ENCODE measurements at regions not wholly inside any gene's neighbourhood (a gene's known extent, or its start where the extent isn't known, plus 50 kb on each side); places are given as distances from the start of the nearest gene placed in this dataset.

GRCh38 chr7:96410126-96410839 is 88.4 kb upstream of the SLC25A13 start:
- no peak for DNase-seq (ENCODE audit: low spot score)

DNA sequence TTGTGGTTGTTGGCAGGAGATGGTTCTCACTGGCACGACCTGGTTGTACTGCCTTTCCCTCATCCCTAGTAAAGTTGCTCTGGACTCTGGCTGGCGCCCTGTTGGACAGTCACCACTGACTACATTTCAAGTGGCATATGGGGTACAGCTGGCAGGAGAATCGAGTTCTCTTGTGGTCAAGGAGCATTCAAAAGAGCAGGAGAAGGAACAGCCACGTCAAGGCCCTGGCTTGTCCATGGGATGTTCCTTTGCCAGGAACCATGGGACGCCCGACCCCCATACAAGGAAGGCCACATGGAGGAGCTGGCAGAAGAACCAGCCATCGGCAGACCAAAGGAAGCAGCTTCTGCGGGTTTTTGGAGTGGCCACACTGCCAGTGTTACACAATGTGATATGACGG is 87.0 kb upstream of the SLC25A13 start:
- no peak for DNase-seq (ENCODE audit: low spot score)

DNA sequence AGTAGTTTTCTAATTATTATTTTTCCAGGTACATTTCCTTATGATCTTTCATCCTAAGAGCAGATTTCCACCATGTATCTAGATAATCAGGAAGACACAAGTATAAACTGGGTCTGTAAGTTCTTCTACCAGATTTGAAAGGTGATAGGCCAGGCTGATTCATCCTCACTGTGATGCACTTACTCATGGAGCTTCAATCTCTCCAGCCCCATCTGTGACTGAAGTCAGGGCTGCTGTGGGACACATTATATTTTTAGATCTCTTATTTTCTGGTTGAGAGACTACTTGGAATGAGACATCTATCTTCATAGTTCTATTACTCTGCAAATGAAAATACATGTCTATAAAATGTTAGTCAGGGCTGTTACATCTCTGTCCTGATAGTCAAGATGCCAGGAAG is 85.5 kb upstream of the SLC25A13 start:
- DNase-seq (ENCODE audit: low spot score): no peak

DNA sequence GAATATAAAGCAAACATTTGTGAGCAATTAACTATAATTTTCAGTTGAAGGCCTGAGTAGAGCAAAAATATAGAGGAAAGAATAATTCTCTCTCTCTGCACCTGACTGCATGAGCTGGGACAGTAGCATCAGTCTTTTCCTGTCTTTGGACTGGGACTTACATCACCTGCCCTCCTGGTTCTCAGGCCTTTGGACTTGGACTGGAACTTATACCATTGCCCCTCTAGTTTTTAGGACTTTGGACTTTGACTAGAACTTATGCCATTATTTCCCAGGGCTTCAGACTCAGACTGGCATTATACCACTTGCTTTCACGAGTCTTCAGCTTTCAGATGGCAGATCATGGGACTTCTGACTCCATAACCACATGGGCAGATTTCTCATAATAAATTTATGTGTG is 81.0 kb upstream of the SLC25A13 start:
- DNase-seq (ENCODE audit: low spot score): no peak

DNA sequence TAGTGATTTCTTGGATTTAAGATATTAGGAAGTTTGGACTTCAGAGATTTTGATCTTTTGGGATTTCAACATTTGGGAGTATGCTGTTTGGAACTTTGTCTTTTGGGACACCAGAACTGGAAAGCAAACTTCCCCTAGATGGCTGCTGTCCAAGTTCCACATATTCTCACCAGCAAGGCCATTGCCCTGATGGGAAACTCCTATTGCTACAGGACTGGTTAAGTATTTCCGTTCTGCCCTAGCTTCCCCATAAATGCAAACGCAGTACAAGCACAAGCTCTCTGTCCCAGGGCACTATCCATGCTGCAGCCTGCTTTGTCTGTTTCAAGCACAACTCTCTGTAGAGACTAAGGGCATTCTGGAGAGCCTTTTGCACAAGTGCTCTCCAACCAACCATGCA is 79.3 kb upstream of the SLC25A13 start:
- no peak for DNase-seq (ENCODE audit: low spot score)

- no peak for DNase-seq (ENCODE audit: low spot score)
Measured at GRCh38 chr7:96400518-96400917, 78.6 kb upstream of the SLC25A13 start.

DNA sequence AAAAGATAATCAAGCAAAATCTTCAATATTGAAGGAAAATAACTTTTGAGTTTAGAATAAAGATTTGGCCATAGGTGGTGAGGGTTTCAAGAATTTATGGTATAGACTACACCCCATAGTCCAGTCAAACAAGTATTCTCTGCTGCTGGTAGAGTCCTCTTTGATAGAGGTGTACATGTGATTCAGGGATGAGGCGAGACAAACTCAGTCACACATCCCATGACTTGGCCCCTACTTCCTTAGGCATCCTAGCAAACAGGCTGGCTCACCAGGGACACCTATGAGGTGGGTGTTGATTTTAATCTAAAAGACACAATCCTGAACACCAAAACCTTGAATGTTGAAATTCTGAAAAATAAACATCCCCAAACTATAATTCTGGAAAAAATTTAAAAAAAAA is 78.1 kb upstream of the SLC25A13 start:
- DNase-seq (ENCODE audit: low spot score): no peak

DNA sequence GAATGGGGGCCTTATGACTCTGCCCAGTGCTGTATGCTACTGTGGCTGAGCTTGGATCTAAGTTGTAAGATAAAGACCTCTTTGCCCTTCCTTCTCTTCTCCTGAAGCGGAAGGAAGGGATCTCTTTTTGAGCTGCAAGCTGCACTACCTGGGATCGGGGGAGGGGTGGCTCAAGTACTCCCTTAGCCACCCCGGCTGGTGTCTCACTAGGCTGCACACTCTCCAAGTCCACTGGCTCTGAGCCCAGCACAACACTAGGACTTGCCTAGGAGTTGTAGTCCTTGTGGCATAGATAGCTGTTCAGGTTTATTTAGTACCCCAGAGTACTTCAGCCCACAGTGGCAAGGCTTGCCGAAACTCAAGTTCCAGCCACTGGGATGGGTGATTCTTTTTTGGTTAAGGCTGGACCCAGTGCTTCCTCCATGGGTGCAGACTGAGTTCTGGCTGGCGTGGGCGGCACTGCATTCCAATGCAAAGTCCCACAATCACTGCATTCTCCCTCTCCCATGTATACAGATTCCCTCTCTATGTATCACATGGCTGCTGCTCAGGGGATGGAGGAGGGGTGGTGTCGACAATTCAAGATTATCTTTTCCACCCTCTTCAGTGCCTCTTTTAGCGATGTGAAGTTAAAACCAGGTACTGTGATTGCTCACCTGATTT is 76.2 kb upstream of the SLC25A13 start:
- no peak for DNase-seq (ENCODE audit: low spot score)

DNA sequence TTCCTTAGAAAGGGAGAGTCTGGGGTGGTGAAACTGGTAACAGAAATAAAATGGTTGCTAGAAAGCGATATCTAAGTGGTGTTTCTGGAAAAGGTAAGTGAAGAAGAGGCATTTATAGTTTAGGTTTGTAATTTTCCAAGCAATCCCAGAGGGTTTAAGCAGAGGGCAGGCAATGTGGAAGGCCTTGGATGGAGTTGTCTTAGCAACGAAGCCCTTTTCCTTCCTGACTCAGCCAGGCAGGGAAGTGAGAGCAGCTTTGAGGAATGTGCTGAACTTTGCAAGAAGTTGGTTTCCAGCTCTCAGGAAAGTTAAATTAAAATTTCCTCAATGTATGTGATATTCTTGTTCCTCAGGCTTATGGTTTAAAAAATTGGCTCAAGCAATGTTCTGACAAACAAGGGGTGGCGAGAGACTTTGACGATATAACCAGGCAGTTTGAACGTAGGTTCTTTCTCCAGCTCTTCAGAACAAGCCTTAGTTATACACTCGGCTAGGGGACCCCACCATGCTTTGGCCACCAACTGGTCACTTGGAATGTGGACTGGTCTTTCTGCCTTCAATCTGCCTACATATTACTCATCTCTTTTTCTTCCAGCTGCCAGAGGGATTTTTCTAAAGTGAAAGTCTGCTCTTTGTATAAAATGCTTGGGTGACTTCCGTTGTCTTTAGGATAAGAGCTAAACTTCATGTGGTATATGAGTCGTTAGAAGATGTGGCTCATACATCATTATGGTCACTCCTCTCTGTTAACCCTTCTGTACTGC is 66.9 kb upstream of the SLC25A13 start:
- DNase-seq (ENCODE audit: low spot score): no peak

DNA sequence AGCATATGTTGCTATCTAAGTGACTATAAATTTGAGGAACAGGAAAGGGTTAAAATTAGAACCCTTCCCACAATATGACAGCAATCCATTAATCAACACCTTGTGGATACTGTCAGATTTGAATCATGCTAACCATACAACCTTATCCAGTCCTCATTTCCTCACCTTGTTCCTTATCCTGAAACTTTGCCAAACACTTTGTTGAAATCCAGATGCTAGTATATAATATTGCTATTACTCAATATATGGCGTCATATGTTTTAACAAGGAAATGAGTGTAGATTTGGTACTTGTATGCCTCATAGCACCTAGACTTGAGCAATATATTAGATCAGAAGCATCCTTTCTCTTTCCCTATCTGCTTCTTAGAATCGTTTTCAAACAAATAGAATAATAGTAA is 66.3 kb upstream of the SLC25A13 start:
- DNase-seq (ENCODE audit: low spot score): no peak

- no peak for DNase-seq (ENCODE audit: low spot score)
Measured at GRCh38 chr7:96380111-96380512, 58.2 kb upstream of the SLC25A13 start.

DNA sequence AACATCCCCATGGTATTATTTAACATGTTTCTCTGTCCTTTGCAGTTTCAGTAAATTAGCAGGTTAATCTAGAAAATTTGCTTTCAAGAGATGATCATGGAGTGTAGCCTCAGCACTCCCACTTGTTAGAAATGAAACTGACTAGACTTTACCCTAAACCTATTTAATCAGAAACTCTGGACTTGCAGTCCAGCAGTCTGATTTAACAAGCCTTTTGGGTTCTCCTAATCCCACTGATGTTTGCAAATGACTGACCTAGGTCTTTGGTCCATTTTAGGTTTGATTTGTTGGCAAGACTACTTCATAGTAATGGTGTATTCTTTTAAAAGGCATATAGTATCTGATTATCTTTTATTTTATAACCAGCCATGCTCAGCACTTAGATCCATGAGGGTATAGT is 55.5 kb upstream of the SLC25A13 start:
- no peak for DNase-seq (ENCODE audit: low spot score)

Data from CD4-positive, alpha-beta T cell treated with Interleukin-6 at 100 ng/mL for 8 hours (primary cell).